Caki2 (cell line): ENCODE measurements at regions not wholly inside any gene's neighbourhood (a gene's known extent, or its start where the extent isn't known, plus 50 kb on each side); places are given as distances from the start of the nearest gene placed in this dataset.

ENCODE experiments used
- DNase-seq: peaks from one replicate; pipeline ENCODE4 v3.0.0-alpha.2; 2015; ENCODE audit warnings: low read depth
- in situ Hi-C: cut with HindIII; loops from 2 replicates; pipeline ENCODE4 v1.10.0; 2016; ENCODE audit warnings: low sequenced_read_pairs, low pct_unique_long_range_greater_than_20kb, mixed read lengths

GRCh38 chr11:13897646-13898276 is 64.8 kb upstream of the SPON1 start:
- DNase-seq = no peak
- in situ Hi-C loops = no loop called here

GRCh38 chr11:13899603-13900002 is 62.9 kb upstream of the SPON1 start:
- in situ Hi-C loops = no loop called here

GRCh38 chr11:13902523-13902922 is 60.0 kb upstream of the SPON1 start:
- no peak for DNase-seq
- in situ Hi-C loops = no loop called here

More at GRCh38 chr11:13899603-13900002, 62.9 kb upstream of the SPON1 start:
- no peak for DNase-seq

DNA sequence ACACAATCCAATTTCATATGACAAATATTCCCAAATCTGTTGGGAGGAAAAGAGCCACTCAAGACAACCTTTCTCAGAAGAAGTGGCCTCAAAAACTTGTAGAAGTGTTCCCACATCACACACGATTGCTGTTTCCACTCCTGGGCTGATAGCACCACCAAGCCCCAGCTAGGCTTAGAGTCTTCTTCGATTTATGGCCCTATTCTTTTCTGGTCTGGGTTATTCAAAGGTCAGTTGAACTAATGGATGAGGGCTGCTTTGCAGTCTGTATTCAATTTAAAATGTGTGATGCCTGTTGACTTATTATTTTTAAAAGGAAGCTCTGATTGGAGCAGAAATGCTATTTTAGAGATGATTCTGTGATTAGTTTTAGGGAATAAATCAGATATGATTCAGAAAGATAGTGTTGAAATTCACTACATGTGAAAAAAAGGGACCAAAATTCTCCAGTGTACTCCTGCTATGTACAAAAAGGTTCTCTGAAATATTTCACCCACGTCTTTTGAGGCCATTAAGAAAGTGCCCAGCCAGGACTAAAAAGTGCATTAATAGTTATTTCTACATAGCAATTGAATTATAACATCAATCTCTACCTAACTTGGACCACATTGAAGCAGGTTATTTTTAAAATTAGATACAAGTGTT is 57.3 kb upstream of the SPON1 start:
- in situ Hi-C loops = no loop called here
- DNase-seq = no peak

- DNase-seq = no peak
- in situ Hi-C loops = no loop called here
Observed at GRCh38 chr11:13907678-13908077, 54.8 kb upstream of the SPON1 start.

- in situ Hi-C loops = no loop called here
- no peak for DNase-seq
Observed at GRCh38 chr11:13908535-13908934, 54.0 kb upstream of the SPON1 start.
